Muscle layer of duodenum (tissue), 2 donors: ENCODE measurements at regions not wholly inside any gene's neighbourhood (a gene's known extent, or its start where the extent isn't known, plus 50 kb on each side); places are given as distances from the start of the nearest gene placed in this dataset.

Experiments used
- H3K27ac ChIP-seq: one replicate; pipeline ENCODE4 v1.7.0; 2013; ENCODE audit warnings: mild to moderate bottlenecking, low read length
- H3K27me3 ChIP-seq: one replicate; pipeline ENCODE4 v1.7.0; 2013; ENCODE audit warnings: low read depth, mild to moderate bottlenecking, control low read depth, low read length
- H3K36me3 ChIP-seq, 2 donors: one replicate each; pipeline ENCODE4 v1.7.0; 2013; ENCODE audit warnings: low read length in 2 of 2, control low read depth in 1 of 2, mild to moderate bottlenecking in 1 of 2; ENCODE audit not compliant: insufficient read depth in 2 of 2, control insufficient read depth in 1 of 2
- H3K4me1 ChIP-seq, 2 donors: one replicate each; pipeline ENCODE4 v1.7.0; 2013; ENCODE audit warnings: low read length in 2 of 2, mild to moderate bottlenecking in 2 of 2, control low read depth in 1 of 2, moderate library complexity in 1 of 2; ENCODE audit not compliant: insufficient read depth in 2 of 2, control insufficient read depth in 1 of 2
- H3K4me3 ChIP-seq, 2 donors: one replicate each; pipeline ENCODE4 v1.7.0; 2013; ENCODE audit warnings: low read length in 2 of 2, low read depth in 1 of 2, mild to moderate bottlenecking in 1 of 2
- H3K9me3 ChIP-seq, 2 donors: one replicate each; pipeline ENCODE4 v1.7.0; 2013; ENCODE audit warnings: low read length in 2 of 2, control low read depth in 1 of 2, mild to moderate bottlenecking in 1 of 2; ENCODE audit not compliant: control insufficient read depth in 1 of 2
- donor health status: healthy.

- H3K27ac ChIP-seq = no peak overlapping the region
- H3K4me3 ChIP-seq = no peak overlapping the region
- no peaks in the 10 kb centered on the region for H3K9me3 ChIP-seq
- peaks cover 0 to 3% of the 10 kb centered on the region in 2 donors for H3K4me1 ChIP-seq
- no peaks in the 10 kb centered on the region for H3K27me3 ChIP-seq
- H3K36me3 ChIP-seq = no peaks in the 10 kb centered on the region
Observed at GRCh38 chr6:106883808-106884262, 90.7 kb downstream of the CD24 start.

- Histone ChIP-seq H3K4me3 (no peak overlapping the region), H3K27me3 (no peaks in the 10 kb centered on the region), H3K27ac (no peak overlapping the region), H3K4me1 (peaks cover 0 to 3% of the 10 kb centered on the region in 2 donors), H3K36me3 (no peaks in the 10 kb centered on the region), H3K9me3 (no peaks in the 10 kb centered on the region)
Observed at GRCh38 chr6:106882601-106883518, 91.7 kb downstream of the CD24 start.

GRCh38 chr6:106882138-106882537 is 92.4 kb downstream of the CD24 start:
- Histone ChIP-seq H3K36me3 (no peaks in the 10 kb centered on the region), H3K4me3 (no peak overlapping the region), H3K27me3 (no peaks in the 10 kb centered on the region), H3K4me1 (peaks cover 0 to 2% of the 10 kb centered on the region in 2 donors), H3K27ac (no peak overlapping the region), H3K9me3 (no peaks in the 10 kb centered on the region)

DNA sequence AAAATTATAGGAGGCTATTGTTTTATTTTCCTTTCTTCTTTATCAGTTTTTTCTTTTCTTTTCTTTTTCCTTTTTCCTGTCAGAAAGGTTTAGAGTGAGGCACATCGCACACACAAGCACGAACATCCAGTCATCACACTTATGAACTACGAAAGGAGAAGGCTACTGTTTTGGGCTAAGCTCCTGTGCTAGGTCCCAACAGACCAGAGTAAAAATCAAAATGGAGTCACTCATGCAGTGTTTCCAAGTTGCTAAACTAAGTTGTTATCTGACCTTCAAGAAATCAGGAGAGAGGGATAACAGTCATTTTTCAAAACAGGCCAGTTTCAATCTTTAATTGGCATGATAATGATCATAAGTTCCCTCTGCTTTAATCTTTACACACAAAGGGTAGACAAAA is 93.6 kb downstream of the CD24 start:
- Histone ChIP-seq H3K4me1 (no peaks in the 10 kb centered on the region), H3K27ac (no peak overlapping the region), H3K36me3 (no peaks in the 10 kb centered on the region), H3K9me3 (no peaks in the 10 kb centered on the region), H3K27me3 (no peaks in the 10 kb centered on the region), H3K4me3 (no peak overlapping the region)

DNA sequence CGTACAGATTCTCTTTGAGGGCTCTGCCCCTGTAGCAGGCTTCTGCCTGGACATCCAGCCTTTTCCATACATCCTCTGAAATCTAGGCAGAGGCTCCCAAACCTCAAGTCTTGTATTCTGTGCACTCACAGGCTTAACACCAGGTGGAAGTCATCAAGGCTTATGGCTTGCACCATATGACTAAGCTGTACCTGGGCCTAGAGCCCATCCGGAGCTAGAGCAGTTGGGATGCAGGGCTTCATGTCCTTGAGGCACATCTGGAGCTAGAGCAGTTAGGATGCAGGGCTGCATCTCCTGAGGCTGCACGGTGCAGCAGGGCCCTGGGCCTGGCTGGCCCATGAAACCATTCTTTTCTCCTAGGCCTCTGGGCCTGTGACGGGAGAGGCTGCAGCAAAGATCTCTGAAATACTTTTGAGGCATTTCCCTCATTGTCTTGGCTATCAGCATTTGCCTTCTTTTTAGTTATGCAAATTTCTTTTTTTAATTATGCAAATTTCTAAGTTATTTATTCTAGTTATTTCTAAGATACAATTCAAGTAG is 98.7 kb downstream of the CD24 start:
- H3K27ac ChIP-seq = no peak overlapping the region
- peaks cover 0 to 3% of the 10 kb centered on the region in 2 donors for H3K9me3 ChIP-seq
- H3K4me1 ChIP-seq = no peaks in the 10 kb centered on the region
- no peak overlapping the region for H3K4me3 ChIP-seq
- no peaks in the 10 kb centered on the region for H3K27me3 ChIP-seq
- no peaks in the 10 kb centered on the region for H3K36me3 ChIP-seq

GRCh38 chr6:106874481-106874880 is 100.0 kb downstream of the CD24 start:
- Histone ChIP-seq H3K27ac (no peak overlapping the region), H3K9me3 (peaks cover 1 to 7% of the 10 kb centered on the region in 2 donors), H3K4me3 (no peak overlapping the region), H3K27me3 (no peaks in the 10 kb centered on the region), H3K36me3 (no peaks in the 10 kb centered on the region), H3K4me1 (no peaks in the 10 kb centered on the region)

GRCh38 chr6:106872049-106872448 is 102.5 kb downstream of the CD24 start:
- no peak overlapping the region for H3K4me3 ChIP-seq
- H3K36me3 ChIP-seq = no peaks in the 10 kb centered on the region
- no peaks in the 10 kb centered on the region for H3K27me3 ChIP-seq
- H3K4me1 ChIP-seq = no peaks in the 10 kb centered on the region
- H3K9me3 ChIP-seq = peaks cover 4 to 7% of the 10 kb centered on the region in 2 donors
- H3K27ac ChIP-seq = no peak overlapping the region

GRCh38 chr6:106870824-106871717 is 103.5 kb downstream of the CD24 start:
- H3K4me3 ChIP-seq = no peak overlapping the region
- H3K36me3 ChIP-seq = no peaks in the 10 kb centered on the region
- peaks cover 4 to 7% of the 10 kb centered on the region in 2 donors for H3K9me3 ChIP-seq
- no peaks in the 10 kb centered on the region for H3K27me3 ChIP-seq
- no peak overlapping the region for H3K27ac ChIP-seq
- no peaks in the 10 kb centered on the region for H3K4me1 ChIP-seq

DNA sequence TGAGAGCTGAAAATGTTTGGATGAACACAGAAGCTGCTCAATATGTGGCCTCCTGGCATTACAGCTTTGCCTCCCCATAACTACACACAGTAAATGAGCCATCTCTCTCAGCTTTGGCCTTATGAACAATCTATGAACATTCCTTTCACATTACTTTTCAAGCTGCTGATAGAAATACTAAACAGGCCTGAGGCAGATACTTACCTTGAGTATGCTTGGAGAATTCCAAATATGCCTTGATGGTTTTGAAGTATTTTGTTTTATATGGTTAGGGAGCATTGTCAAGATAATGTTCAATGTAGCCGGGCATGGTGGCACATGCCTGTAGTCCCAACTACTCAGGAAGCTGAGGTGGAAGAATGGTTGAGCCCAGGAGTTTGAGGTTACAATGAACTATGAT is 104.5 kb downstream of the CD24 start:
- Histone ChIP-seq H3K4me1 (no peaks in the 10 kb centered on the region), H3K9me3 (peaks cover 4% of the 10 kb centered on the region in 2 donors), H3K27me3 (no peaks in the 10 kb centered on the region), H3K4me3 (no peak overlapping the region), H3K27ac (no peak overlapping the region), H3K36me3 (no peaks in the 10 kb centered on the region)

DNA sequence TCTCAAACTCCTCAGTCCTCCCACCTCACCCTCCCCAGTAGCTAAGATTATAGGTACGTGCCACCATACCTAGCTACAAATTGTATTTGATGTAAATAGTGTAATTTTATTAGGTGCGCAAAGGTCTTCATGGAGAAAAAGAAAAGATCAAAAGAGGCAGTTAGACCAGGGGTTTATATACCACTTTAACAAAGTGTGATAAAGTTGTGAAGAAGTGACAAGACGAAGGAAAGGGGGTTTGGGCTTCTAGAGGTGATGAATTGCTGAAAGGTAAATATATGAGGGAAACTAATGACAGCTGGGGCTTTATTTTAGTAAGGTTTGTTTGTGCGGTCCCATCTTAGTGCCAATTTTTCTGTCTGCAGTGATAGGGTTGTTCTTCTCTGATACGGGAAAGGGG is 105.3 kb downstream of the CD24 start:
- no peak overlapping the region for H3K4me3 ChIP-seq
- no peaks in the 10 kb centered on the region for H3K27me3 ChIP-seq
- peaks cover 4% of the 10 kb centered on the region in 2 donors for H3K9me3 ChIP-seq
- no peak overlapping the region for H3K27ac ChIP-seq
- no peaks in the 10 kb centered on the region for H3K36me3 ChIP-seq
- H3K4me1 ChIP-seq = no peaks in the 10 kb centered on the region
